Neuronal stem cell (in vitro differentiated cells): ENCODE measurements at regions not wholly inside any gene's neighbourhood (a gene's known extent, or its start where the extent isn't known, plus 50 kb on each side); places are given as distances from the start of the nearest gene placed in this dataset.

Source experiments
- DNase-seq: peaks from one replicate; pipeline ENCODE4 v3.0.0-alpha.2; 2013; ENCODE audit warnings: low spot score
- H2AFZ ChIP-seq: one replicate; pipeline ENCODE4 v1.6.1; 2013; ENCODE audit warnings: mild to moderate bottlenecking, low read length, inconsistent platforms
- H2AK5ac ChIP-seq: 2 replicates; pipeline ENCODE4 v1.6.1; 2013; ENCODE audit warnings: low read depth, mild to moderate bottlenecking, inconsistent platforms, low read length, moderate library complexity, mixed read lengths
- H2BK120ac ChIP-seq: 2 replicates; pipeline ENCODE4 v1.6.1; 2013; ENCODE audit warnings: low read depth, mild to moderate bottlenecking, inconsistent platforms, low read length, moderate library complexity, mixed read lengths
- H2BK12ac ChIP-seq: one replicate; pipeline ENCODE4 v1.6.1; 2013; ENCODE audit warnings: low read length, inconsistent platforms
- H2BK15ac ChIP-seq: 2 replicates; pipeline ENCODE4 v1.6.1; 2013; ENCODE audit warnings: mild to moderate bottlenecking, low read length, inconsistent platforms, mixed read lengths
- H2BK5ac ChIP-seq: one replicate; pipeline ENCODE4 v1.6.1; 2013; ENCODE audit warnings: inconsistent platforms, mild to moderate bottlenecking, low read length, moderate library complexity
- H3K14ac ChIP-seq: one replicate; pipeline ENCODE4 v1.6.1; 2013; ENCODE audit warnings: low read length, inconsistent platforms
- H3K18ac ChIP-seq: 2 replicates; pipeline ENCODE4 v1.6.1; 2013; ENCODE audit warnings: low read length, inconsistent platforms
- H3K23ac ChIP-seq: 2 replicates; pipeline ENCODE4 v1.6.1; 2013; ENCODE audit warnings: low read depth, mild to moderate bottlenecking, mixed read lengths, low read length, inconsistent platforms; ENCODE audit not compliant: poor library complexity
- H3K27ac ChIP-seq: replicated peaks from 3 replicates; pipeline ENCODE4 v1.5.1; 2013; ENCODE audit warnings: low read length, inconsistent platforms
- H3K27me3 ChIP-seq, 3 experiments: 2 replicates each; pipeline ENCODE4 v1.6.1; 2013; ENCODE audit warnings: low read length in 3 of 3, mild to moderate bottlenecking in 2 of 3, inconsistent platforms in 1 of 3, low read depth in 1 of 3, mixed read lengths in 1 of 3, moderate library complexity in 1 of 3; ENCODE audit not compliant: control insufficient read depth in 3 of 3, insufficient read depth in 3 of 3
- H3K36me3 ChIP-seq, 2 donors: replicated peaks in 1 of 2; 2 replicates each; pipeline ENCODE4 v1.6.1; 2013; ENCODE audit warnings: low read length in 2 of 2; ENCODE audit not compliant: control insufficient read depth in 2 of 2, insufficient read depth in 2 of 2
- H3K4ac ChIP-seq: 2 replicates; pipeline ENCODE4 v1.6.1; 2013; ENCODE audit warnings: inconsistent platforms, mild to moderate bottlenecking, low read length, moderate library complexity
- H3K4me1 ChIP-seq, 2 donors: 1 replicate in 1 of 2; 2 replicates in 1 of 2; pipeline ENCODE4 v1.6.1; 2013; ENCODE audit warnings: low read length in 2 of 2, low read depth in 1 of 2; ENCODE audit not compliant: control insufficient read depth in 2 of 2, insufficient read depth in 1 of 2
- H3K4me2 ChIP-seq: one replicate; pipeline ENCODE4 v1.6.1; 2013; ENCODE audit warnings: mild to moderate bottlenecking, low read length, inconsistent platforms; ENCODE audit not compliant: insufficient read depth, poor library complexity, severe bottlenecking
- H3K4me3 ChIP-seq, 2 donors: 2 replicates each; pipeline ENCODE4 v1.5.1; 2013; ENCODE audit warnings: low read length in 2 of 2, mild to moderate bottlenecking in 2 of 2, inconsistent platforms in 1 of 2, moderate library complexity in 1 of 2
- H3K79me1 ChIP-seq: one replicate; pipeline ENCODE4 v1.6.1; 2013; ENCODE audit warnings: low read depth, mild to moderate bottlenecking, inconsistent platforms, low read length, moderate library complexity
- H3K9ac ChIP-seq: one replicate; pipeline ENCODE4 v1.6.1; 2013; ENCODE audit warnings: mild to moderate bottlenecking, low read depth, low read length, inconsistent platforms; ENCODE audit not compliant: poor library complexity
- H3K9me3 ChIP-seq, 2 donors: replicated peaks in 1 of 2; 2 replicates each; pipeline versions ENCODE3 to v1.6.1; 2013; ENCODE audit warnings: low read length in 2 of 2, mild to moderate bottlenecking in 2 of 2, inconsistent platforms in 1 of 2, low read depth in 1 of 2, mixed read lengths in 1 of 2, moderate library complexity in 1 of 2; ENCODE audit not compliant: control insufficient read depth in 2 of 2, insufficient read depth in 1 of 2
- H4K8ac ChIP-seq: one replicate; pipeline ENCODE4 v1.6.1; 2013; ENCODE audit warnings: low read depth, mild to moderate bottlenecking, inconsistent platforms, low read length, moderate library complexity
- H4K91ac ChIP-seq: one replicate; pipeline ENCODE4 v1.6.1; 2013; ENCODE audit warnings: low read length, low read depth, mild to moderate bottlenecking, inconsistent platforms; ENCODE audit not compliant: poor library complexity
- WGBS, 2 donors: extraction: QIAGEN DNeasy Blood & Tissue Kit; methylation state at CpG; one replicate each; pipeline ENCODE4 v1.1.7; 2013; ENCODE audit warnings: missing lambda C conversion rate in 2 of 2, mixed read lengths in 1 of 2; ENCODE audit not compliant: insufficient read length in 2 of 2, insufficient replicate concordance in 1 of 2; ENCODE audit errors: extremely low coverage in 2 of 2; 5-methylcytosine and 5-hydroxymethylcytosine counted together

DNA sequence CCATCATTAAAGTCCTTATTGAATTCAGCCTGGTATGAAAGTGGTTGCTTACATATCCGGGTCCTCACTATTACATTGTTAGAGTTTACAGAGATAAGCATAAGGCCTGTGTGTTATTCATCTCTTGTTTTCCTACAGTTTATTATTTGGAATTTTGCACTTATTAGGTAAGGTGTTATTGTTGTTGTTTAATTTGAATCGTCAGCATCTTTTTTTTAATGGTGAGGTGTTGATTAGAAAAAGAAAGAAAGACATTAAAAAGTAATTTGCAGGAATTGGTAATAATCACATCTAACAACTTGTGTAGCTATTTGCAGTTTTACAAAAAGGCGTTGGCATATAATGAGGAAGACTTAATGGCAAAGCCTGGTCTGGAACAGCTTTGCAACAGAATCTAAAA, 158.6 kb downstream of the SAMD5 start:
- H3K79me1 ChIP-seq = no peaks in the 10 kb centered on the region
- no peak overlapping the region for H3K4me2 ChIP-seq
- H2AFZ ChIP-seq = no peak overlapping the region
- H3K4me3 ChIP-seq = no peak overlapping the region
- H2BK12ac ChIP-seq = no peak overlapping the region
- WGBS, 2 donors = 100% methylated on average over 1 of the region's 3 CpGs
- H2BK120ac ChIP-seq = no peak overlapping the region
- no peak overlapping the region for H3K23ac ChIP-seq
- no peaks in the 10 kb centered on the region for H3K27me3 ChIP-seq
- no peak overlapping the region for H3K4ac ChIP-seq
- no peak overlapping the region for H3K14ac ChIP-seq
- H3K36me3 ChIP-seq = no peaks in the 10 kb centered on the region
- peaks cover 0 to 2% of the 10 kb centered on the region in 2 donors for H3K4me1 ChIP-seq
- H4K8ac ChIP-seq = no peak overlapping the region
- H3K18ac ChIP-seq = no peak overlapping the region
- H2AK5ac ChIP-seq = no peak overlapping the region
- H2BK5ac ChIP-seq = no peak overlapping the region
- H3K9me3 ChIP-seq = no peaks in the 10 kb centered on the region
- no peak overlapping the region for H3K9ac ChIP-seq
- DNase-seq = no peak
- no peak overlapping the region for H2BK15ac ChIP-seq
- no peak overlapping the region for H4K91ac ChIP-seq
- H3K27ac ChIP-seq = no peak overlapping the region

DNA sequence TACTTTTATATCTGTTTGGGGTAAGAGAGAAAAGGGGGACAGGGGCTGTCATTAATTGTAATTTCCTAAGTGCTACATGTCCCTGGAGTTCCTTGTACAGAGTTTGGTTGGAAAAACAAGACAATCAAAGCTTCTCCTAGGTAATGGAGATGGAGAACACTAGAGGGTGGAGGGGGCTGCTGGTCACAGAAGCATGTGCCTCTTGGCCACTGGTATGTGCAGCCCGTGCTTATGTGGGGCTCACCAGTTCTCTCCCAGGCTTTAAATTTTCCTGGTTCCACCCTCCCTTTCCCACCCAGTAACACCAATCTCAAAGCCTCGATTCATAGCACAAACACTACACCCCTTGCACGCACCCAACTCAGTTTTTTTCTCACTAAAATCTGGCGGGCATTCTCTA, 165.6 kb downstream of the SAMD5 start:
- H2BK15ac ChIP-seq = no peak overlapping the region
- no peak overlapping the region for H2AFZ ChIP-seq
- no peak overlapping the region for H3K4me3 ChIP-seq
- no peaks in the 10 kb centered on the region for H3K79me1 ChIP-seq
- no peaks in the 10 kb centered on the region for H3K9me3 ChIP-seq
- H4K8ac ChIP-seq = no peak overlapping the region
- H3K18ac ChIP-seq = no peak overlapping the region
- DNase-seq = no peak
- H3K27me3 ChIP-seq = no peaks in the 10 kb centered on the region
- no peak overlapping the region for H3K27ac ChIP-seq
- WGBS, 2 donors = no CpG with 5 or more reads among the region's 4 CpGs
- H4K91ac ChIP-seq = no peak overlapping the region
- no peak overlapping the region for H2BK5ac ChIP-seq
- H2BK120ac ChIP-seq = no peak overlapping the region
- no peak overlapping the region for H3K4ac ChIP-seq
- H2BK12ac ChIP-seq = no peak overlapping the region
- no peak overlapping the region for H3K14ac ChIP-seq
- no peak overlapping the region for H3K23ac ChIP-seq
- no peaks in the 10 kb centered on the region for H3K36me3 ChIP-seq
- no peak overlapping the region for H3K4me2 ChIP-seq
- H3K4me1 ChIP-seq = peaks cover 0 to 2% of the 10 kb centered on the region in 2 donors
- H2AK5ac ChIP-seq = no peak overlapping the region
- no peak overlapping the region for H3K9ac ChIP-seq

- Histone ChIP-seq H3K14ac (no peak overlapping the region), H3K18ac (no peak overlapping the region), H2AFZ (no peak overlapping the region), H4K8ac (no peak overlapping the region), H3K27me3 (no peaks in the 10 kb centered on the region), H3K4me3 (no peak overlapping the region), H3K23ac (no peak overlapping the region), H3K4me1 (peaks cover 0 to 2% of the 10 kb centered on the region in 2 donors), H3K79me1 (no peaks in the 10 kb centered on the region), H3K27ac (no peak overlapping the region), H2BK120ac (no peak overlapping the region), H2AK5ac (no peak overlapping the region), H3K4me2 (no peak overlapping the region), H2BK15ac (no peak overlapping the region), H2BK12ac (no peak overlapping the region), H3K36me3 (no peaks in the 10 kb centered on the region), H4K91ac (no peak overlapping the region), H3K9ac (no peak overlapping the region), H3K4ac (no peak overlapping the region), H2BK5ac (no peak overlapping the region), H3K9me3 (no peaks in the 10 kb centered on the region)
- DNase-seq = no peak
Observed at GRCh38 chr6:147674794-147675193, 166.3 kb downstream of the SAMD5 start.

DNA sequence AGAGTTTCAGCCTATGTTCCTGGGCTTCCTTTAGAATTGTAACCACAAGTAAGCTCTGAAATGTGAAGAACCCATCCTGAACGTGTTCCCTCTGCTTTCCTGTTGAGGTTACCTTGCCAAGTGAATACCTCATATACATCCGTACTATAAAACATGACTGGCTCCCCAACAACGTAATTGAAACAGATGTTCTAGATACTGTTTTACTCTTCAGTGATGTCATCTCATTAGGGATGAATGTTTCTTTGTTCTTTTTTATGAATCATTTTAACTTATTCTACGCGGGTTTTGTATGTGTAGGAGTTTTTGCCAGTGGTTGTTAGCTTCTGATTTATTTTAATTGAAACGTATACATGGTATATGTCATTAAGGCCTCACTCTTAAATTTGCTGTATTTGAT, 166.8 kb downstream of the SAMD5 start:
- Histone ChIP-seq H2BK120ac (no peak overlapping the region), H3K4me3 (no peak overlapping the region), H4K8ac (no peak overlapping the region), H3K14ac (no peak overlapping the region), H2AK5ac (no peak overlapping the region), H3K4me2 (no peak overlapping the region), H3K9me3 (no peaks in the 10 kb centered on the region), H2BK5ac (no peak overlapping the region), H3K36me3 (no peaks in the 10 kb centered on the region), H2BK15ac (no peak overlapping the region), H3K27ac (no peak overlapping the region), H3K79me1 (no peaks in the 10 kb centered on the region), H3K4me1 (peaks cover 0 to 2% of the 10 kb centered on the region in 2 donors), H2BK12ac (no peak overlapping the region), H3K18ac (no peak overlapping the region), H3K4ac (no peak overlapping the region), H2AFZ (no peak overlapping the region), H3K23ac (no peak overlapping the region), H4K91ac (no peak overlapping the region), H3K27me3 (no peaks in the 10 kb centered on the region), H3K9ac (no peak overlapping the region)
- no peak for DNase-seq
- no CpG with 5 or more reads among the region's 6 CpGs for WGBS, 2 donors
